GM21360 (cell line): ENCODE measurements at regions not wholly inside any gene's neighbourhood (a gene's known extent, or its start where the extent isn't known, plus 50 kb on each side); places are given as distances from the start of the nearest gene placed in this dataset.

ENCODE experiments used
- ATAC-seq: cut with Tn5 transposase; IDR thresholded peaks from one replicate; pipeline ENCODE4 v1.9.1; 2021; ENCODE audit warnings: mild to moderate bottlenecking, moderate library complexity; ENCODE audit not compliant: unreplicated experiment

- ATAC-seq, result no peak
These were observed 1830.2 kb downstream of the STIM2 start for GRCh38 chr4:28690890-28691289.

GRCh38 chr4:28702571-28702970 is 1841.9 kb downstream of the STIM2 start:
- no peak for ATAC-seq

GRCh38 chr4:28709891-28710290 is 1849.2 kb downstream of the STIM2 start:
- no peak for ATAC-seq

GRCh38 chr4:28723371-28723770 is 1862.7 kb downstream of the STIM2 start:
- no peak for ATAC-seq

- no peak for ATAC-seq
These were observed 1863.6 kb downstream of the STIM2 start for GRCh38 chr4:28724239-28724638.

GRCh38 chr4:28730304-28730703 is 1869.7 kb downstream of the STIM2 start:
- no peak for ATAC-seq

- ATAC-seq, result no peak
These were observed 1883.4 kb downstream of the STIM2 start for GRCh38 chr4:28744066-28744465.

- no peak for ATAC-seq
These were observed 1893.7 kb downstream of the STIM2 start for GRCh38 chr4:28754376-28754775.

- ATAC-seq, result no peak
These were observed 1894.4 kb downstream of the STIM2 start for GRCh38 chr4:28755081-28755480.

GRCh38 chr4:28759064-28759463 is 1898.4 kb downstream of the STIM2 start:
- ATAC-seq, result no peak

GRCh38 chr4:28760003-28760402 is 1899.4 kb downstream of the STIM2 start:
- ATAC-seq, result no peak

GRCh38 chr4:28772066-28772465 is 1911.4 kb downstream of the STIM2 start:
- no peak for ATAC-seq

GRCh38 chr4:28772788-28773187 is 1912.1 kb downstream of the STIM2 start:
- no peak for ATAC-seq

GRCh38 chr4:28774344-28774743 is 1913.7 kb downstream of the STIM2 start:
- no peak for ATAC-seq

- ATAC-seq, result no peak
These were observed 1915.4 kb downstream of the STIM2 start for GRCh38 chr4:28776004-28776403.

GRCh38 chr4:28784188-28784587 is 1923.5 kb downstream of the STIM2 start:
- no peak for ATAC-seq

- ATAC-seq, result no peak
These were observed 1927.3 kb downstream of the STIM2 start for GRCh38 chr4:28787947-28788346.

GRCh38 chr4:28788929-28789490 is 1928.4 kb downstream of the STIM2 start:
- no peak for ATAC-seq

- no peak for ATAC-seq
These were observed 1927.1 kb upstream of the PCDH7 start for GRCh38 chr4:28792917-28793597.

GRCh38 chr4:28799696-28800095 is 1920.5 kb upstream of the PCDH7 start:
- no peak for ATAC-seq

GRCh38 chr4:28811025-28811424 is 1909.1 kb upstream of the PCDH7 start:
- no peak for ATAC-seq

- no peak for ATAC-seq
These were observed 1898.0 kb upstream of the PCDH7 start for GRCh38 chr4:28822163-28822562.

GRCh38 chr4:28827866-28828265 is 1892.3 kb upstream of the PCDH7 start:
- ATAC-seq, result no peak
